ENCODE measurements at regions not wholly inside any gene's neighbourhood (a gene's known extent, or its start where the extent isn't known, plus 50 kb on each side); places are given as distances from the start of the nearest gene placed in this dataset.

DNA sequence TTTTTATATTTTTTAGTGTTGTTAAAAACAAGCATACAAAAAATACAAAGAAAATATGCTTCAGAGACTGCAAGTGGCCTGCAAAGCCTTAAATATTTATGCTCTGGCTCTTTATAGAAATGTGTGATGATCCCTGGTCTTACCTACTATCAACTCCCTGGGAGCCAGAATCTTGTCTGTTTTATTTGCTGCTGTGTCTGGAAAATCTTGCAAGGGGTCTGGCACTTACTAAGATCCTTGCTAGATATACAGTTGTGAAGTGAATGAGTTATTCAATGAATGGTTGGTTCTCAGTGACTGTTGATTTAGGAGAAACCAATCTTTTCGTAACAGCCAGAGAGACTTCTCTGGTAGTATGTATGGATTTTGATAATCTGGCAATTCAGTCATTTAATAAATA lies 521.0 kb upstream of the CFAP20DC start:
- DNase-seq (ENCODE audit: low read depth) (no peak), FAIRE-seq (no peak)
- TF ChIP-seq, protein P1, sequence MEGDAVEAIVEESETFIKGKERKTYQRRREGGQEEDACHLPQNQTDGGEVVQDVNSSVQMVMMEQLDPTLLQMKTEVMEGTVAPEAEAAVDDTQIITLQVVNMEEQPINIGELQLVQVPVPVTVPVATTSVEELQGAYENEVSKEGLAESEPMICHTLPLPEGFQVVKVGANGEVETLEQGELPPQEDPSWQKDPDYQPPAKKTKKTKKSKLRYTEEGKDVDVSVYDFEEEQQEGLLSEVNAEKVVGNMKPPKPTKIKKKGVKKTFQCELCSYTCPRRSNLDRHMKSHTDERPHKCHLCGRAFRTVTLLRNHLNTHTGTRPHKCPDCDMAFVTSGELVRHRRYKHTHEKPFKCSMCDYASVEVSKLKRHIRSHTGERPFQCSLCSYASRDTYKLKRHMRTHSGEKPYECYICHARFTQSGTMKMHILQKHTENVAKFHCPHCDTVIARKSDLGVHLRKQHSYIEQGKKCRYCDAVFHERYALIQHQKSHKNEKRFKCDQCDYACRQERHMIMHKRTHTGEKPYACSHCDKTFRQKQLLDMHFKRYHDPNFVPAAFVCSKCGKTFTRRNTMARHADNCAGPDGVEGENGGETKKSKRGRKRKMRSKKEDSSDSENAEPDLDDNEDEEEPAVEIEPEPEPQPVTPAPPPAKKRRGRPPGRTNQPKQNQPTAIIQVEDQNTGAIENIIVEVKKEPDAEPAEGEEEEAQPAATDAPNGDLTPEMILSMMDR (IDR thresholded peaks at IDR 0.05; ENCODE audit: insufficient read depth, low read length, severe bottlenecking), result no peak
- Histone ChIP-seq H3K4me3 (ENCODE audit: low read depth, low read length) (no peak overlapping the region), H3K27me3 (ENCODE audit: control insufficient read depth, insufficient read depth, low read length) (no peaks in the 10 kb centered on the region), H3K36me3 (ENCODE audit: control insufficient read depth, insufficient read depth, low read length) (no peaks in the 10 kb centered on the region)

DNA sequence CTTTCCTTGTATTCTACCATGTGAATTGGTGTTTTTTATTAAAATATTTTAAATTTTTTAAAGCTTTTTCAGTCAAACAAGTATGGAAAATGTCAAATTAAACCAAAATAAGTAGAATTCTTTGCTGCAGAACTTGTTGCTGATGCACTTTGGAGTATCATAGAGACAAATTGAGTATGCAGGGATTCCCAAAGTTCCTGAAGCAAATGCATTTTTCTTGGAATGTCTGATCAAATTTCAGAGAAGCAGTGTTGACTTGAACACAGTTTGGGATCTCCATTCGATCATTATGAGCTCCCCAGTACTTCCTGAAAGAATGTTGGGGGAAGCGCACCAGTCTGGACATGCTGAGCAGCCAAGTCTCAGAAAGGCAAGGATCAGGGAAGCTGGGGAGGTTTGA lies 517.8 kb upstream of the CFAP20DC start:
- TF ChIP-seq, protein P1 (IDR thresholded peaks at IDR 0.05; ENCODE audit: insufficient read depth, low read length, severe bottlenecking), result no peak
- Histone ChIP-seq H3K27me3 (ENCODE audit: control insufficient read depth, insufficient read depth, low read length) (no peaks in the 10 kb centered on the region), H3K36me3 (ENCODE audit: control insufficient read depth, insufficient read depth, low read length) (no peaks in the 10 kb centered on the region), H3K4me3 (ENCODE audit: low read depth, low read length) (no peak overlapping the region)
- peak; percentile 32 for FAIRE-seq
- peak; percentile 46 for DNase-seq (ENCODE audit: low read depth)

DNA sequence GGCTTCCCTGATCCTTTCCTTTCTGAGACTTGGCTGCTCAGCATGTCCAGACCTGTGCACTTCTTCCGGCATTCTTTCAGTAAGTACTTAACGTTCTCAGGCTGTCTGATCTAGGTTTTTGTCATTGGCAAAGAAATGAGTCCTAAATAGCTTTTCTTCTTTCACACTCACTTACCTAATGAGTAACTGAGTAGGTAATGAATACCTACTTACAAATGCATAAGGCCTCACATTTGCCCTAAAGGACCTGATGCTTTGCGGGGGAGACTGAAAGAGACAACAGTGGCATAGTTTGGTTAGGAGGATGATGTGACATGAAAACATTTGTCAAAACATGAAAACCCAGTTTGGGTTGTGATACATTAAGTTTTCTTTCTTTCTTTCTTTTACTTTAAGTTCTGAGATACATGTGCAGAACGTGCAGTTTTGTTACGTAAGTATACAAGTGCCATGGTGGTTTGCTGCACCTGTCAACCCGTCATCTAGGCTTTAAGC lies 516.7 kb upstream of the CFAP20DC start:
- TF ChIP-seq, protein P1 (IDR thresholded peaks at IDR 0.05; ENCODE audit: insufficient read depth, low read length, severe bottlenecking), result no peak
- DNase-seq (ENCODE audit: low read depth), result peak; percentile 99
- no peak overlapping the region for H3K4me3 ChIP-seq (ENCODE audit: low read depth, low read length)
- FAIRE-seq, result peak; percentile 50
- no peaks in the 10 kb centered on the region for H3K36me3 ChIP-seq (ENCODE audit: control insufficient read depth, insufficient read depth, low read length)
- H3K27me3 ChIP-seq (ENCODE audit: control insufficient read depth, insufficient read depth, low read length), result no peaks in the 10 kb centered on the region

DNA sequence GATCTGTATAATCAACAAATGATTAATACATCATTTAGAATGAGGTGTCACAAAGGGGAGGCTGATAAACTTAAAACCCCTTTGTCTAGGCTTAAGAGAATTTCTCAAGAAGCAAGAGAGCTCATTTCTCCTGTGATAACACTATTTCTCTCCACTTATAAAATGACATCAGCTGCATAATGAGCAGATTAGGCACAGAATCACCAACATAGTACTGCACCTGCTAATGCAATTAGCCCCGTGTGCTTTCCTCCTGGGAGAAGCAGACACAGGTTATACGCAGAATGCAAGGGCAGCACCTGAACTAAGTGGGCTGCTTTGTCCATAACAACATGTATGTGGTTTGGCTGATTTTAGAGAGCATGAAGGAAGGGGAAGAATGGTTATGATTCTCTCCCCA lies 515.3 kb upstream of the CFAP20DC start:
- no peak for FAIRE-seq
- Histone ChIP-seq H3K36me3 (ENCODE audit: control insufficient read depth, insufficient read depth, low read length) (no peaks in the 10 kb centered on the region), H3K27me3 (ENCODE audit: control insufficient read depth, insufficient read depth, low read length) (no peaks in the 10 kb centered on the region), H3K4me3 (ENCODE audit: low read depth, low read length) (no peak overlapping the region)
- no peak for DNase-seq (ENCODE audit: low read depth)
- TF ChIP-seq, protein P1 (IDR thresholded peaks at IDR 0.05; ENCODE audit: insufficient read depth, low read length, severe bottlenecking), result no peak

DNA sequence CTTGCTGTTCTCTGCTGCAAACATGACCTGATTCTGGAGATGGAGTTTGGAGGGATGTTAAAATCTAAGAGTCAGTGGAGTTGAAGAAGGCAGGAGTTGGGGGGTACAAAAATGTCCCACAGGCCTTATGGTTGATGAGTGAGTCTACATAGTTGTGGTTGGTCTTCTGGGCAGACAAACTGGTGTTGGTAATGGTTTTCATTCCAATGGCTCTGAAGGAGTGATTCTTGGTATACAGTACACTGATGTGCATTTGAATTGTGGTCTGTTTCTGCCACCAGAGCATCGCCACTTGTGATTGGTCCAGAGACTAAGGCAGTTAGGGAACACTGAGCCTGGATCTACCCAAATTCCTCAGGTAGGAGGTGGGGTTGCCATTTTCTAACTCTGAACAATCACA lies 514.1 kb upstream of the CFAP20DC start:
- DNase-seq (ENCODE audit: low read depth), result no peak
- TF ChIP-seq, protein P1 (IDR thresholded peaks at IDR 0.05; ENCODE audit: insufficient read depth, low read length, severe bottlenecking), result no peak
- Histone ChIP-seq H3K36me3 (ENCODE audit: control insufficient read depth, insufficient read depth, low read length) (no peaks in the 10 kb centered on the region), H3K27me3 (ENCODE audit: control insufficient read depth, insufficient read depth, low read length) (no peaks in the 10 kb centered on the region), H3K4me3 (ENCODE audit: low read depth, low read length) (no peak overlapping the region)
- no peak for FAIRE-seq

DNA sequence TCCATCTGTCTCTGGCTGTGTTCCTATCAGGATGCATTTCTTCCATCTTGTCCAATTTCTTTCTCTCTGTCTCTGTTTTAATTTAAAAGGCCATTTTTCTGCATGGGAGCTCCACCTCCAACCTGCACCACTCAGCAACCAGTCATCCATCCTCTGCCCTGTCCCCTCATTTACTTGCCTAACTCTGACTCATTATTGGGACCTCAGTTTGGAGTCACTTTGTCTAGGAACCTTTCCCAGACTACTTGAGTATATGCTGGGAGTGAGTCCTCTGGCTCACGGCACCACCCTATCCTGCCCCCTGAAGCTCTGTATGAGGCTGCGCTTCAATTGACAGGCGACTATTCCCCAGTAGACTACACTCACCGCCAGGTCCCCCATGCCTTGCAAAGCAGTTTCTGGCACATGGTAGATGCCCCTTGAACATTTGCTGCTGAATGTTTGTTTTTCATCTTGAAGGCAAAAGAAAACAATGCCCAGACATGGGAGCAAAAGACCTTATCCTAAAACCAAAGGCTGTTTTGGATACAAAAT lies 513.3 kb upstream of the CFAP20DC start:
- no peak for FAIRE-seq
- TF ChIP-seq, protein P1 (IDR thresholded peaks at IDR 0.05; ENCODE audit: insufficient read depth, low read length, severe bottlenecking), result no peak
- no peaks in the 10 kb centered on the region for H3K36me3 ChIP-seq (ENCODE audit: control insufficient read depth, insufficient read depth, low read length)
- H3K4me3 ChIP-seq (ENCODE audit: low read depth, low read length), result no peak overlapping the region
- no peaks in the 10 kb centered on the region for H3K27me3 ChIP-seq (ENCODE audit: control insufficient read depth, insufficient read depth, low read length)
- peak; percentile 78 for DNase-seq (ENCODE audit: low read depth)
